ENCODE measurements at regions not wholly inside any gene's neighbourhood (a gene's known extent, or its start where the extent isn't known, plus 50 kb on each side); places are given as distances from the start of the nearest gene placed in this dataset.

DNA sequence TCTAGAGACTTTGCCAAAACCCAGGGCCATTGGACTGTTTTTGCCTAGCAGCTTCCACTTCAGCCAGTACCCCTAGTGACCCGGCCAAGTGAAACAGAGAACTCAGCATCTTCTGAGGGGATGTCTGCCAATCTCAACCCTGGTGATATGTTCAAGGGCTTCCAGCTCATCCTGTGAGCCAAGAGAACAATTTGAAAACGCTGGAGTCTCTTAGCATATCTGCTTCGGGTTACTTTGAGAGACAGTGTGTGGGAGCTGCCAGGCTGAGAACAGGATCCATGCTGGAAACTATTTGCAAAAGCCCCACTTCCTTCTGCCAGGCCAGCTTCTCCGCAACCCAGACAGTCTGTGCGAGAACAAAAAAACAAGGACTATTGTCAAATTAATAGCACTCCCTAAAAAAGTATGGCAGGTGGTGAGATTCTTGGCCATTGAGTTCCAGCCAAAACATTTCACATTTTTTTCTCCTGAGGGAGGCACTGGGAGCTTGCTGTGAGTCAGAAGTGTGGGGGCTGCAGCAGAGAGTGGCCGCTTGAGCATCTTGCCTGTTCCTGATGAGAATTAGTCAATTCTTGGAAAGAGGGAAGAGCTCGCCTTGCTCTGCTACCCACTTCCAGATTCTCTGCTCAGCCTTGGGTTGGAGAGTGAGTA, 395.6 kb upstream of the TRIB2 start:
- Mint-ChIP-seq H3K4me1 (ENCODE audit: low read depth) (no peaks in the 10 kb centered on the region), H3K4me3 (no peak overlapping the region), H3K36me3 (ENCODE audit: low read depth) (no peaks in the 10 kb centered on the region), H3K9me3 (no peaks in the 10 kb centered on the region), H3K27ac (no peak overlapping the region), H3K27me3 (no peaks in the 10 kb centered on the region)
- DNase-seq: no peak

- H3K4me1 Mint-ChIP-seq (ENCODE audit: low read depth): no peaks in the 10 kb centered on the region
- no peaks in the 10 kb centered on the region for H3K36me3 Mint-ChIP-seq (ENCODE audit: low read depth)
- H3K9me3 Mint-ChIP-seq: no peaks in the 10 kb centered on the region
- H3K27ac Mint-ChIP-seq: no peak overlapping the region
- no peak overlapping the region for H3K4me3 Mint-ChIP-seq
- H3K27me3 Mint-ChIP-seq: no peaks in the 10 kb centered on the region
- DNase-seq: no peak
These were observed 394.9 kb upstream of the TRIB2 start for GRCh38 chr2:12321886-12322285.

- Mint-ChIP-seq H3K4me1 (ENCODE audit: low read depth) (no peaks in the 10 kb centered on the region), H3K36me3 (ENCODE audit: low read depth) (no peaks in the 10 kb centered on the region), H3K27ac (no peak overlapping the region), H3K27me3 (no peaks in the 10 kb centered on the region), H3K9me3 (no peaks in the 10 kb centered on the region), H3K4me3 (no peak overlapping the region)
- DNase-seq: no peak
These were observed 390.9 kb upstream of the TRIB2 start for GRCh38 chr2:12325806-12326205.

- Mint-ChIP-seq H3K27me3 (no peaks in the 10 kb centered on the region), H3K27ac (no peak overlapping the region), H3K4me3 (no peak overlapping the region), H3K9me3 (no peaks in the 10 kb centered on the region), H3K36me3 (ENCODE audit: low read depth) (no peaks in the 10 kb centered on the region), H3K4me1 (ENCODE audit: low read depth) (peaks cover 2% of the 10 kb centered on the region)
- DNase-seq: no peak
These were observed 390.1 kb upstream of the TRIB2 start for GRCh38 chr2:12326449-12327190.

GRCh38 chr2:12330916-12331315, 385.8 kb upstream of the TRIB2 start:
- Mint-ChIP-seq H3K27ac (no peak overlapping the region), H3K36me3 (ENCODE audit: low read depth) (no peaks in the 10 kb centered on the region), H3K4me3 (no peak overlapping the region), H3K4me1 (ENCODE audit: low read depth) (peaks cover 14% of the 10 kb centered on the region), H3K9me3 (no peaks in the 10 kb centered on the region), H3K27me3 (peaks cover 7% of the 10 kb centered on the region)
- DNase-seq: no peak

DNA sequence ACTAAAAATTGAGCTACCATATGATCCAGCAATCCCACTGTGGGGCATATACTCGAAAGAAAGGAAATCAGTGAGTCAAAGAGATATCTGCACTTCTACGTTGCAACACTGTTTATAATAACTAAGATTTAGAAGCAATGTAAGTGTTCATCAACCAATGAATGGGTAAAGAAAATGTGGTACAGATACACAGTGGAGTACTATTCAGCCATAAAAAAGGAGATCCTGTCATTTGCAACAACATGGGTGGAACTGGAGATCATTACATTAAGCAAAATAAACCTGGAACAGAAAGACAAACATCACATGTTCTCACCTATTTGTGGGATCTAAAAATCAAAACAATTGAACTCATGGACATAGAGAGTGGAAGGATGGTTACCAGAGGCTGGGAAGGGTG, 385.0 kb upstream of the TRIB2 start:
- Mint-ChIP-seq H3K4me1 (ENCODE audit: low read depth) (peaks cover 14% of the 10 kb centered on the region), H3K9me3 (no peaks in the 10 kb centered on the region), H3K27ac (no peak overlapping the region), H3K36me3 (ENCODE audit: low read depth) (no peaks in the 10 kb centered on the region), H3K27me3 (peaks cover 7% of the 10 kb centered on the region), H3K4me3 (no peak overlapping the region)
- DNase-seq: no peak

GRCh38 chr2:12333293-12333692, 383.4 kb upstream of the TRIB2 start:
- H3K4me1 Mint-ChIP-seq (ENCODE audit: low read depth): peaks cover 14% of the 10 kb centered on the region

GRCh38 chr2:12334412-12334966, 382.2 kb upstream of the TRIB2 start:
- Mint-ChIP-seq H3K4me3 (no peak overlapping the region), H3K27ac (no peak overlapping the region)

More at GRCh38 chr2:12333293-12333692, 383.4 kb upstream of the TRIB2 start:
- no peaks in the 10 kb centered on the region for H3K9me3 Mint-ChIP-seq
- H3K4me3 Mint-ChIP-seq: no peak overlapping the region
- H3K27me3 Mint-ChIP-seq: peaks cover 7% of the 10 kb centered on the region
- no peaks in the 10 kb centered on the region for H3K36me3 Mint-ChIP-seq (ENCODE audit: low read depth)
- DNase-seq: no peak
- no peak overlapping the region for H3K27ac Mint-ChIP-seq

GRCh38 chr2:12335131-12335530, 381.6 kb upstream of the TRIB2 start:
- Mint-ChIP-seq H3K4me1 (ENCODE audit: low read depth) (peaks cover 14% of the 10 kb centered on the region), H3K9me3 (no peaks in the 10 kb centered on the region), H3K27me3 (peaks cover 7% of the 10 kb centered on the region), H3K36me3 (ENCODE audit: low read depth) (no peaks in the 10 kb centered on the region), H3K4me3 (no peak overlapping the region), H3K27ac (no peak overlapping the region)
- DNase-seq: no peak

More at GRCh38 chr2:12334412-12334966, 382.2 kb upstream of the TRIB2 start:
- H3K27me3 Mint-ChIP-seq: peaks cover 7% of the 10 kb centered on the region
- H3K4me1 Mint-ChIP-seq (ENCODE audit: low read depth): peaks cover 14% of the 10 kb centered on the region
- DNase-seq: no peak
- no peaks in the 10 kb centered on the region for H3K9me3 Mint-ChIP-seq
- no peaks in the 10 kb centered on the region for H3K36me3 Mint-ChIP-seq (ENCODE audit: low read depth)

DNA sequence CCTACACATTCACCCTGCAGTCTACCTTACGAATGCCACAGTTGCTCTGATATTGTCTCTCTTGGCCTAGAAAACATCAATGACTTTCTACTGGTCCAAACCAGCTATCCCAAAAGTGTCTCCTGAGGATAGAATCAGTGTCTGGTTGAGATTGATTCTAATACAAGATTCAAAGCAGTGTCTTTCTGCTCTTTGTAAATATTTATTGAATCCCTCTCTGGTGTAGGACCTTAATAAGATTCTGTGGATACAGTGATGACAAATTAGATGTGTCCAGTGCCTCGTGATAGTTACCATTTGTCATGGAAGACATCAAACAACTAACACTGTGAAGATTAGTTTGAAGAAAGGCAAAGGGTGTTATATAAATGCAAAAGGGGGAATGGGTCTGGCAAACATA, 380.7 kb upstream of the TRIB2 start:
- H3K4me1 Mint-ChIP-seq (ENCODE audit: low read depth): peaks cover 13% of the 10 kb centered on the region
- peaks cover 7% of the 10 kb centered on the region for H3K27me3 Mint-ChIP-seq
- no peaks in the 10 kb centered on the region for H3K9me3 Mint-ChIP-seq
- no peaks in the 10 kb centered on the region for H3K36me3 Mint-ChIP-seq (ENCODE audit: low read depth)
- no peak for DNase-seq
- no peak overlapping the region for H3K27ac Mint-ChIP-seq
- no peak overlapping the region for H3K4me3 Mint-ChIP-seq

GRCh38 chr2:12338946-12339697, 377.6 kb upstream of the TRIB2 start:
- Mint-ChIP-seq H3K27me3 (peaks cover 4% of the 10 kb centered on the region), H3K36me3 (ENCODE audit: low read depth) (no peaks in the 10 kb centered on the region), H3K4me3 (no peak overlapping the region), H3K9me3 (no peaks in the 10 kb centered on the region), H3K27ac (no peak overlapping the region), H3K4me1 (ENCODE audit: low read depth) (peaks cover 9% of the 10 kb centered on the region)
- DNase-seq: no peak

DNA sequence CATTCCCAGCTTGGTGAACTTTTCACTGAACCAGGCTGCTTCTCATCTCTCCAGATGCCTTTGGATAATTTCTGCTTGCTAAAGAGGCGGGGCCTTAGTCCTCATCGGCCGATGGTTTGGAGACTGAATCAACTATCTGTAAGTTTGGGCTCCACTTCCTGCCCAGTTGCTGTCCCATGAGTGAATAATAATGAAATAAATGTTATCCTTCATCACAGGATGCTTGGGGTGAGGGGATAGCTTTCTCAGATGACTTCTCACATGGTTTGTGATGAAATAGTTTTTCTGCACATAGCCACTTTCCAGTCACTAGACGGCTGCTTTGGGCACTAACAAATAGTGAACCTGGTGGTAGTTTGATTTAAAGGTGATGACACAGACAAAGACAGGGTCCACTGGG, 376.6 kb upstream of the TRIB2 start:
- H3K27me3 Mint-ChIP-seq: no peaks in the 10 kb centered on the region
- no peak for DNase-seq
- no peak overlapping the region for H3K27ac Mint-ChIP-seq
- H3K9me3 Mint-ChIP-seq: peaks cover 3% of the 10 kb centered on the region
- no peaks in the 10 kb centered on the region for H3K36me3 Mint-ChIP-seq (ENCODE audit: low read depth)
- H3K4me1 Mint-ChIP-seq (ENCODE audit: low read depth): no peaks in the 10 kb centered on the region
- no peak overlapping the region for H3K4me3 Mint-ChIP-seq

DNA sequence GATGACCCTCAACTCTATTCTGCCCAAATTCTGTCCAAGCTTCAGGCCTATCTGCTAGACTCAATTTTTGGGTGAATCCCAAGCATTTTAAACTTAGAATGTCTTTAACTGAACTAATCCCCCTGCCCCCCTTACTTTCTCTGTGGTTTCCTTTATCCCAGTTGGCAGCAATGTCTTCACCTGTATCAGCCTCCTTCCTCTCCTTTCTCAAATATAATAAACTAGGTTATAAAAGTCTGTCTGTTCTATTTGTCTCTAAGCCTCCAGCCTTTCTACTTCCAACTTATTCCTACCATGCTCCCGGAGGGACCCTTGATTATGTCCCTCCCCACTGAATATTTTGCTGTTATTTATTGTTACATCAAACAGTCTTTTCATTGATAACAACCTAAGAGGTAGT, 375.5 kb upstream of the TRIB2 start:
- no peaks in the 10 kb centered on the region for H3K27me3 Mint-ChIP-seq
- H3K27ac Mint-ChIP-seq: no peak overlapping the region
- H3K36me3 Mint-ChIP-seq (ENCODE audit: low read depth): no peaks in the 10 kb centered on the region
- H3K4me3 Mint-ChIP-seq: no peak overlapping the region
- H3K9me3 Mint-ChIP-seq: peaks cover 3% of the 10 kb centered on the region
- no peaks in the 10 kb centered on the region for H3K4me1 Mint-ChIP-seq (ENCODE audit: low read depth)
- no peak for DNase-seq

GRCh38 chr2:12341920-12342319, 374.8 kb upstream of the TRIB2 start:
- Mint-ChIP-seq H3K4me3 (no peak overlapping the region), H3K36me3 (ENCODE audit: low read depth) (no peaks in the 10 kb centered on the region), H3K9me3 (peaks cover 3% of the 10 kb centered on the region), H3K27ac (no peak overlapping the region), H3K27me3 (no peaks in the 10 kb centered on the region), H3K4me1 (ENCODE audit: low read depth) (peaks cover under 1% of the 10 kb centered on the region)
- no peak for DNase-seq

DNA sequence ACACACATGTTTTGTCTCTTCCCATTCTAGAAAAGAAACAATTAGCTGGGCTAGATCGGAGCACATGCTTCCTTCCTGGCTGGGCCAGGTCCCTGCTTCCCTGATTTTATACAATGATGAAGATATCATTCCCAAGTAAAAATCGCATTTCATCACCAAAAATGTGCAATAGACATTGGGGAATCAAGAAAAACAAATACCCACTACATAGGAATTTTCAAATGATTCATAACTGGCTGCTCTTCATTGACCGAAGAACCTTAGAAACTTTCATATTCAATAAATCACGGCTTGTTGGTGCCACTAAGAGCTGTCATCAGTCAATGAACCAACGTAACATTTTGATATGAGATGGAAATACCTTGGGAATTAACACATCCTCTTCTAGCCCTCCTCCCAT, 373.6 kb upstream of the TRIB2 start:
- Mint-ChIP-seq H3K4me3 (no peak overlapping the region), H3K36me3 (ENCODE audit: low read depth) (no peaks in the 10 kb centered on the region), H3K4me1 (ENCODE audit: low read depth) (peaks cover 4% of the 10 kb centered on the region), H3K9me3 (peaks cover 3% of the 10 kb centered on the region), H3K27me3 (no peaks in the 10 kb centered on the region), H3K27ac (no peak overlapping the region)
- DNase-seq: no peak

All from activated T-cell treated with anti-CD3 and anti-CD28 coated beads, Interleukin-2, amount 50 U/mL, for 24 hours (primary cell).